NT2/D1 (cell line): ENCODE measurements at regions not wholly inside any gene's neighbourhood (a gene's known extent, or its start where the extent isn't known, plus 50 kb on each side); places are given as distances from the start of the nearest gene placed in this dataset.

Source experiments
- DNase-seq: peaks from one replicate; pipeline ENCODE4 v3.0.0-alpha.2; 2011; ENCODE audit warnings: low read depth, low spot score
- H3K27me3 ChIP-seq: 2 replicates; pipeline ENCODE4 v1.6.0; 2011; ENCODE audit warnings: mild to moderate bottlenecking; ENCODE audit not compliant: insufficient read length, insufficient read depth
- H3K36me3 ChIP-seq: 2 replicates; pipeline ENCODE4 v1.6.1; 2011; ENCODE audit warnings: mild to moderate bottlenecking, low read length, mixed read lengths; ENCODE audit not compliant: insufficient read depth, insufficient read length
- H3K4me1 ChIP-seq: 2 replicates; pipeline ENCODE4 v1.5.1; 2011; ENCODE audit not compliant: insufficient read depth, insufficient read length
- H3K4me3 ChIP-seq: 2 replicates; pipeline ENCODE4 v1.5.1; 2011; ENCODE audit warnings: low read depth; ENCODE audit not compliant: insufficient read length
- H3K9ac ChIP-seq: 2 replicates; pipeline ENCODE4 v1.6.0; 2011; ENCODE audit warnings: low read depth; ENCODE audit not compliant: insufficient read length
- H3K9me3 ChIP-seq: 2 replicates; pipeline ENCODE4 v1.5.1; 2011; ENCODE audit warnings: mild to moderate bottlenecking, low read length; ENCODE audit not compliant: insufficient read depth
- SUZ12 ChIP-seq: IDR thresholded peaks from 2 replicates; pipeline ENCODE4 v1.6.1; 2011; ENCODE audit not compliant: insufficient read length, insufficient read depth; ENCODE audit errors: extremely low read depth
- YY1 ChIP-seq: IDR thresholded peaks from 2 replicates; pipeline ENCODE4 v1.6.1; 2011; ENCODE audit not compliant: insufficient read length, insufficient read depth
- ZNF274 ChIP-seq: IDR thresholded peaks from 2 replicates; pipeline ENCODE4 v1.6.1; 2011; ENCODE audit warnings: mild to moderate bottlenecking, low read depth, low read length

GRCh38 chr14:42163136-42163535 is 556.5 kb downstream of the LRFN5 start:
- H3K4me1 ChIP-seq: no peaks in the 10 kb centered on the region
- TF ChIP-seq YY1: no peak
- no peak for TF ChIP-seq SUZ12
- no peak for TF ChIP-seq ZNF274
- H3K36me3 ChIP-seq: no peaks in the 10 kb centered on the region
- no peak for DNase-seq
- H3K27me3 ChIP-seq: no peaks in the 10 kb centered on the region
- H3K9ac ChIP-seq: no peak overlapping the region
- no peaks in the 10 kb centered on the region for H3K9me3 ChIP-seq
- no peak overlapping the region for H3K4me3 ChIP-seq

- TF ChIP-seq ZNF274 (no peak), SUZ12 (no peak), YY1 (no peak)
- H3K36me3 ChIP-seq: no peaks in the 10 kb centered on the region
- no peaks in the 10 kb centered on the region for H3K9me3 ChIP-seq
- no peak overlapping the region for H3K9ac ChIP-seq
- no peak for DNase-seq
- H3K4me3 ChIP-seq: no peak overlapping the region
- H3K27me3 ChIP-seq: no peaks in the 10 kb centered on the region
- no peaks in the 10 kb centered on the region for H3K4me1 ChIP-seq
Measured at GRCh38 chr14:42159138-42159537, 552.5 kb downstream of the LRFN5 start.

- Histone ChIP-seq H3K36me3 (no peaks in the 10 kb centered on the region), H3K9me3 (no peaks in the 10 kb centered on the region), H3K4me1 (no peaks in the 10 kb centered on the region), H3K4me3 (no peak overlapping the region), H3K9ac (no peak overlapping the region), H3K27me3 (no peaks in the 10 kb centered on the region)
- TF ChIP-seq YY1 (no peak), SUZ12 (no peak), ZNF274 (no peak)
- DNase-seq: no peak
Measured at GRCh38 chr14:42149609-42150261, 543.1 kb downstream of the LRFN5 start.

- no peaks in the 10 kb centered on the region for H3K9me3 ChIP-seq
- H3K4me3 ChIP-seq: no peak overlapping the region
- DNase-seq: no peak
- no peaks in the 10 kb centered on the region for H3K4me1 ChIP-seq
- no peaks in the 10 kb centered on the region for H3K36me3 ChIP-seq
- TF ChIP-seq YY1 (no peak), ZNF274 (no peak), SUZ12 (no peak)
- H3K27me3 ChIP-seq: no peaks in the 10 kb centered on the region
- H3K9ac ChIP-seq: no peak overlapping the region
Measured at GRCh38 chr14:42145766-42146165, 539.1 kb downstream of the LRFN5 start.

GRCh38 chr14:42143114-42143513 is 536.4 kb downstream of the LRFN5 start:
- TF ChIP-seq SUZ12 (no peak), YY1 (no peak), ZNF274 (no peak)
- Histone ChIP-seq H3K9ac (no peak overlapping the region), H3K36me3 (no peaks in the 10 kb centered on the region), H3K4me3 (no peak overlapping the region), H3K4me1 (no peaks in the 10 kb centered on the region), H3K9me3 (no peaks in the 10 kb centered on the region), H3K27me3 (no peaks in the 10 kb centered on the region)
- DNase-seq: no peak

GRCh38 chr14:42141328-42141727 is 534.7 kb downstream of the LRFN5 start:
- Histone ChIP-seq H3K9me3 (no peaks in the 10 kb centered on the region), H3K9ac (no peak overlapping the region), H3K4me3 (no peak overlapping the region), H3K36me3 (no peaks in the 10 kb centered on the region), H3K27me3 (no peaks in the 10 kb centered on the region), H3K4me1 (no peaks in the 10 kb centered on the region)
- no peak for DNase-seq
- TF ChIP-seq SUZ12: no peak
- no peak for TF ChIP-seq YY1
- no peak for TF ChIP-seq ZNF274

GRCh38 chr14:42140831-42141279 is 534.2 kb downstream of the LRFN5 start:
- Histone ChIP-seq H3K36me3 (no peaks in the 10 kb centered on the region), H3K9ac (no peak overlapping the region), H3K9me3 (no peaks in the 10 kb centered on the region), H3K4me1 (no peaks in the 10 kb centered on the region), H3K4me3 (no peak overlapping the region), H3K27me3 (no peaks in the 10 kb centered on the region)
- no peak for TF ChIP-seq SUZ12
- no peak for TF ChIP-seq YY1
- TF ChIP-seq ZNF274: no peak
- no peak for DNase-seq

GRCh38 chr14:42140001-42140400 is 533.3 kb downstream of the LRFN5 start:
- no peak for DNase-seq
- H3K4me3 ChIP-seq: no peak overlapping the region
- TF ChIP-seq YY1: no peak
- no peak for TF ChIP-seq SUZ12
- no peak for TF ChIP-seq ZNF274
- no peaks in the 10 kb centered on the region for H3K4me1 ChIP-seq
- no peak overlapping the region for H3K9ac ChIP-seq
- no peaks in the 10 kb centered on the region for H3K27me3 ChIP-seq
- H3K36me3 ChIP-seq: no peaks in the 10 kb centered on the region
- H3K9me3 ChIP-seq: no peaks in the 10 kb centered on the region
